ENCODE measurements at regions not wholly inside any gene's neighbourhood (a gene's known extent, or its start where the extent isn't known, plus 50 kb on each side); places are given as distances from the start of the nearest gene placed in this dataset.
"Not testable (repeated sequence)": the region's sequence is repeated elsewhere in the genome, so short reads cannot be mapped to it uniquely, and the experiment has no call there.

DNA sequence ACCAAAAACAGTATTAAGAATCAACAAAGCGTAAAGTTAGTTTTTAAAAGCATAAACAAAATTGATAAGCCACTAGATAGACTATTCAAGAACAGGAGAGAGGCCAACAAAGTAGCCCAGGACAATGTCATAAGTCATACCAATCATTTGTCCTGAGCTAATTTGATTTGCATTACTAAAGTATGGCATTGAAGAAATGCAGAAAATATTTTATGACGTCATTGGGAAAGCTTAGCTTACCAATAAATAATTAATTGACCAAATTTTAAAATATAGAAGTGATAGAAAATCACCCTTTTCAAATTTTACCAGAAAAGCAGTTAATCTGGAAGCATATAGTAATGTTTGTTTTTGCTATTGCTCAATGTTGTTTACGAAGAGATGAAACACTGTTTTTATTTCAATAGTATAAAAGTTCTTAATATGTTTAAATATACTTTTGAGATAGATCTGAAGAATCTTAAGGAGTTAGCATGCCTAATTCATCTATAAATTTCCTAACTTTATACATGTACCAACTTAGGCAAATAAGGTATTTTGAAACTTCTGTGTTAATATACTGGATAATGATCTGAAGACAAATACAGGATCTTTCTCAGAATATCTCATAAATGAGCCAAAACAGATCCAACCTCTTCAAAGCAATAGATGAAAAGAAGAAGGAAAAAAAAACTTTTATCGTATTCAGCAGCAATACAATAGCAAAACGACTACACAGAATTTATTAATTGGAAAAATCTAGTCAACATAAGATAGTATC lies 1118.5 kb downstream of the SLC16A7 start:
- Mint-ChIP-seq H3K27me3 (no peaks in the 10 kb centered on the region), H3K4me1 (no peaks in the 10 kb centered on the region), H3K4me3 (no peak overlapping the region), H3K36me3 (no peaks in the 10 kb centered on the region), H3K9me3 (peaks cover 8 to 21% (median 10%) of the 10 kb centered on the region in 3 donors), H3K27ac (no peak overlapping the region)
- ChIA-PET CTCF (no interaction called here), POLR2A (no interaction called here)
- no peak for DNase-seq
- no peak for ATAC-seq (replicated peaks in 1 of 4)
- Histone ChIP-seq H3K4me3 (ENCODE audit: control insufficient read depth in 1 of 2, extremely low read depth in 1 of 2, low read length in 1 of 2) (no peak overlapping the region), H3K9me3 (peaks cover 2% of the 10 kb centered on the region), H3K27ac (ENCODE audit: low read length) (no peak overlapping the region), H3K27me3 (replicated peaks in 1 of 2; ENCODE audit: control insufficient read depth in 2 of 2, extremely low read depth in 1 of 2, insufficient read depth in 2 of 2, low read length in 1 of 2) (no peaks in the 10 kb centered on the region), H3K36me3 (ENCODE audit: control insufficient read depth in 2 of 2, extremely low read depth in 1 of 2, insufficient read depth in 1 of 2, low read length in 1 of 2) (no peaks in the 10 kb centered on the region), H3K4me1 (ENCODE audit: control insufficient read depth in 1 of 2, extremely low read depth in 1 of 2, insufficient read depth in 2 of 2, low read length in 2 of 2) (no peaks in the 10 kb centered on the region)
- WGBS (ENCODE audit: insufficient coverage), result no CpG with 5 or more reads among the region's 5 CpGs

GRCh38 chr12:60724475-60724874 lies 1128.6 kb downstream of the SLC16A7 start:
- Mint-ChIP-seq H3K27ac (no peak overlapping the region), H3K9me3 (peaks cover 3 to 10% (median 4%) of the 10 kb centered on the region in 3 donors), H3K4me3 (no peak overlapping the region), H3K27me3 (no peaks in the 10 kb centered on the region), H3K36me3 (no peaks in the 10 kb centered on the region), H3K4me1 (no peaks in the 10 kb centered on the region)
- CTCF ChIA-PET, result no interaction called here
- Histone ChIP-seq H3K27me3 (replicated peaks in 1 of 2; ENCODE audit: control insufficient read depth in 2 of 2, extremely low read depth in 1 of 2, insufficient read depth in 2 of 2, low read length in 1 of 2) (no peaks in the 10 kb centered on the region), H3K4me1 (ENCODE audit: control insufficient read depth in 1 of 2, extremely low read depth in 1 of 2, insufficient read depth in 2 of 2, low read length in 2 of 2) (no peaks in the 10 kb centered on the region), H3K9me3 (no peaks in the 10 kb centered on the region), H3K4me3 (ENCODE audit: control insufficient read depth in 1 of 2, extremely low read depth in 1 of 2, low read length in 1 of 2) (no peak overlapping the region), H3K27ac (ENCODE audit: low read length) (no peak overlapping the region), H3K36me3 (ENCODE audit: control insufficient read depth in 2 of 2, extremely low read depth in 1 of 2, insufficient read depth in 1 of 2, low read length in 1 of 2) (no peaks in the 10 kb centered on the region)
- POLR2A ChIA-PET, result no interaction called here
- DNase-seq (no peak), ATAC-seq (replicated peaks in 1 of 4) (no peak)
- WGBS (ENCODE audit: insufficient coverage), result no CpG with 5 or more reads among the region's 1 CpG

DNA sequence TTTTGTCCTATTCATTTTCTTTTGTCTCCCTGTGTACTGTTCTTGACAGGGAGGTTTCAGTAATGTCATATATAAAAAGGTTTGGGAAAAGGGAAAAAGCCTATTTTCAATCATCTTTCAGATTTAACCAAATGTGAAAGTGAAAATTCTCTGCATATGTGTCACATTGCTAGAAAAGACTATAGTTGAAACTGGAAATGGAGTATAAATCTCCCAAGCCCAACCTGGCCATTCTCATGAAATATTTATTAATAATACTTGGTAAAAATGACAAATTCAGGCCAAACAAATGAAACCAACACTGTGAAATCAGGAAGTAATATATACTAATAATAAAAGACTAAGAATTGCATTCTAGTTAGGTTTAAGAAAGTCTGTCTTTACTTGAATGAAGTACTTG lies 1129.2 kb downstream of the SLC16A7 start:
- H3K4me1 ChIP-seq (ENCODE audit: control insufficient read depth in 1 of 2, extremely low read depth in 1 of 2, insufficient read depth in 2 of 2, low read length in 2 of 2), result no peaks in the 10 kb centered on the region
- H3K27ac ChIP-seq (ENCODE audit: low read length), result no peak overlapping the region
- no peaks in the 10 kb centered on the region for H3K27me3 Mint-ChIP-seq
- H3K27me3 ChIP-seq (replicated peaks in 1 of 2; ENCODE audit: control insufficient read depth in 2 of 2, extremely low read depth in 1 of 2, insufficient read depth in 2 of 2, low read length in 1 of 2), result no peaks in the 10 kb centered on the region
- no peak overlapping the region for H3K27ac Mint-ChIP-seq
- H3K36me3 ChIP-seq (ENCODE audit: control insufficient read depth in 2 of 2, extremely low read depth in 1 of 2, insufficient read depth in 1 of 2, low read length in 1 of 2), result no peaks in the 10 kb centered on the region
- ChIA-PET CTCF (no interaction called here), POLR2A (no interaction called here)
- H3K4me1 Mint-ChIP-seq, result no peaks in the 10 kb centered on the region
- DNase-seq (no peak), ATAC-seq (replicated peaks in 1 of 4) (no peak)
- H3K4me3 ChIP-seq (ENCODE audit: control insufficient read depth in 1 of 2, extremely low read depth in 1 of 2, low read length in 1 of 2), result no peak overlapping the region
- no peaks in the 10 kb centered on the region for H3K9me3 ChIP-seq
- H3K4me3 Mint-ChIP-seq, result no peak overlapping the region
- peaks cover 3 to 10% (median 4%) of the 10 kb centered on the region in 3 donors for H3K9me3 Mint-ChIP-seq
- no peaks in the 10 kb centered on the region for H3K36me3 Mint-ChIP-seq

DNA sequence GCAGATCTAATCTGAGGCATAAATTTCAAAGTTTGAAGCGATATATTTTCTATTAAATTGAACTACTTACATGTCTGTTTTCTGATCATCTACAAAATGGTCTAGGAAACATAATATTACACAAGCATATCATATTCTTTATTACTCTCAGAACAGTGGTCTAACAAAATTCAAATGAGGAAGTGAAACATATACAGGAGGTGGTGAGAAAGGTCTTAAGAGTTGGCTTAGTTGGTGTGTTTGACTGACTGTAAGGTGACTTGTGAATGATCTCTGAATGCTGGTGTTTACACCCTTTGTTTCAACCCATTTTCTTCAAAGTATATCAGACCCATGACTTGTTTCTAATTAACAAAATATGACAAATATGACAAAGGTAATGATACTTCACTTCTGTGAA lies 1156.8 kb downstream of the SLC16A7 start:
- Mint-ChIP-seq H3K27me3 (no peaks in the 10 kb centered on the region), H3K4me1 (no peaks in the 10 kb centered on the region), H3K27ac (no peak overlapping the region), H3K4me3 (no peak overlapping the region), H3K9me3 (peaks cover 9 to 21% (median 10%) of the 10 kb centered on the region in 3 donors), H3K36me3 (no peaks in the 10 kb centered on the region)
- peaks cover 8% of the 10 kb centered on the region for H3K9me3 ChIP-seq
- H3K27me3 ChIP-seq (replicated peaks in 1 of 2; ENCODE audit: control insufficient read depth in 2 of 2, extremely low read depth in 1 of 2, insufficient read depth in 2 of 2, low read length in 1 of 2), result no peaks in the 10 kb centered on the region
- DNase-seq (no peak), ATAC-seq (replicated peaks in 1 of 4) (no peak)
- no CpG with 5 or more reads among the region's 1 CpG for WGBS (ENCODE audit: insufficient coverage)
- H3K4me1 ChIP-seq (ENCODE audit: control insufficient read depth in 1 of 2, extremely low read depth in 1 of 2, insufficient read depth in 2 of 2, low read length in 2 of 2), result no peaks in the 10 kb centered on the region
- CTCF ChIA-PET, result no interaction called here
- POLR2A ChIA-PET, result no interaction called here
- H3K36me3 ChIP-seq (ENCODE audit: control insufficient read depth in 2 of 2, extremely low read depth in 1 of 2, insufficient read depth in 1 of 2, low read length in 1 of 2), result no peaks in the 10 kb centered on the region
- no peak overlapping the region for H3K27ac ChIP-seq (ENCODE audit: low read length)
- H3K4me3 ChIP-seq (ENCODE audit: control insufficient read depth in 1 of 2, extremely low read depth in 1 of 2, low read length in 1 of 2), result no peak overlapping the region

DNA sequence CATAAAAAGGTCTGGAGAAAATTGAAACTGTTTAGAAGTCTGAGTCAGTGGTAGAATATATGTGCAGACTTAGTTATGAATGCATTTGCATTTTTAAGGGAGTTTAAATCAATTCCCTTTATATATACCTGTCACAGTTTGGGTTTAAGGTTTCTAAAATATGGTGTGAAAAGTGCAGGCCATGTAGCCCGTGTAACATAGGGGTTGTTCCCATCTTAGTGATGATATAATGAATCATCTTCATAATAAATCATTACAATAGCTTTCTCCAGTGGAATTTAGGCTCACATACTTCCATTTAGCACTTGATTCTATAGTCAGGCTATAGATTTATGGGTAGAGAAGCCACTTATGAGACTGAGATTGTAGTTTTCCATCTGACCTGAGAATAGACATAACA lies 1162.4 kb downstream of the SLC16A7 start:
- H3K27me3 ChIP-seq (replicated peaks in 1 of 2; ENCODE audit: control insufficient read depth in 2 of 2, extremely low read depth in 1 of 2, insufficient read depth in 2 of 2, low read length in 1 of 2), result no peaks in the 10 kb centered on the region
- Mint-ChIP-seq H3K4me3 (no peak overlapping the region), H3K9me3 (peaks cover 0 to 9% (median 4%) of the 10 kb centered on the region in 3 donors), H3K36me3 (no peaks in the 10 kb centered on the region), H3K4me1 (no peaks in the 10 kb centered on the region), H3K27me3 (no peaks in the 10 kb centered on the region), H3K27ac (no peak overlapping the region)
- H3K4me1 ChIP-seq (ENCODE audit: control insufficient read depth in 1 of 2, extremely low read depth in 1 of 2, insufficient read depth in 2 of 2, low read length in 2 of 2), result no peaks in the 10 kb centered on the region
- H3K4me3 ChIP-seq (ENCODE audit: control insufficient read depth in 1 of 2, extremely low read depth in 1 of 2, low read length in 1 of 2), result no peak overlapping the region
- ChIA-PET POLR2A (no interaction called here), CTCF (no interaction called here)
- DNase-seq, result no peak
- no peaks in the 10 kb centered on the region for H3K36me3 ChIP-seq (ENCODE audit: control insufficient read depth in 2 of 2, extremely low read depth in 1 of 2, insufficient read depth in 1 of 2, low read length in 1 of 2)
- no peak overlapping the region for H3K27ac ChIP-seq (ENCODE audit: low read length)
- H3K9me3 ChIP-seq, result no peaks in the 10 kb centered on the region
- no peak for ATAC-seq (replicated peaks in 1 of 4)
- WGBS (ENCODE audit: insufficient coverage), result no CpG with 5 or more reads among the region's 1 CpG

- Mint-ChIP-seq H3K27me3 (no peaks in the 10 kb centered on the region), H3K4me3 (no peak overlapping the region), H3K4me1 (no peaks in the 10 kb centered on the region), H3K36me3 (no peaks in the 10 kb centered on the region), H3K27ac (no peak overlapping the region), H3K9me3 (peaks cover 0 to 9% (median 4%) of the 10 kb centered on the region in 3 donors)
- no peaks in the 10 kb centered on the region for H3K4me1 ChIP-seq (ENCODE audit: control insufficient read depth in 1 of 2, extremely low read depth in 1 of 2, insufficient read depth in 2 of 2, low read length in 2 of 2)
- ChIA-PET CTCF (no interaction called here), POLR2A (no interaction called here)
- DNase-seq, result no peak
- H3K36me3 ChIP-seq (ENCODE audit: control insufficient read depth in 2 of 2, extremely low read depth in 1 of 2, insufficient read depth in 1 of 2, low read length in 1 of 2), result no peaks in the 10 kb centered on the region
- 100% methylated on average over 1 of the region's 1 CpG for WGBS (ENCODE audit: insufficient coverage)
- no peak overlapping the region for H3K27ac ChIP-seq (ENCODE audit: low read length)
- no peaks in the 10 kb centered on the region for H3K9me3 ChIP-seq
- no peak for ATAC-seq (replicated peaks in 1 of 4)
- H3K27me3 ChIP-seq (replicated peaks in 1 of 2; ENCODE audit: control insufficient read depth in 2 of 2, extremely low read depth in 1 of 2, insufficient read depth in 2 of 2, low read length in 1 of 2), result no peaks in the 10 kb centered on the region
- no peak overlapping the region for H3K4me3 ChIP-seq (ENCODE audit: control insufficient read depth in 1 of 2, extremely low read depth in 1 of 2, low read length in 1 of 2)
Measured at GRCh38 chr12:60760965-60761364, 1165.1 kb downstream of the SLC16A7 start.

DNA sequence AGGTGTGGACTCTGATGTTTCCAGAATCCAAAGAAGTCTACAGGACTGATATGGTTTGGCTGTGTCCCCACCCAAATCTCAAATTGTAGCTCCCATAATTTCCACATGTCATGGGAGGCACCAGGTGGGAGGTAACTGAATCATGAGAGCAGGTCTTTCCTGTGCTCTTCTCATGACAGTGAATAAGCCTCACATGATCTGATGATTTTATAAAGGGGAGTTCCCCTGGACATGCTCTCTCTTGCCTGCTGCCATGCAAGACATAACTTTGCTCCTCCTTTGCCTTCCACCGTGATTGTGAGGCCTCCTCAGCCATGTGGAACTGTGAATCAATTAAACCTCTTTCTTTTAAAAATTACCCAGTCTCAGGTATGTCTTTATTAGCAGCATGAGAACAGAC lies 1205.3 kb downstream of the SLC16A7 start:
- H3K36me3 Mint-ChIP-seq; H3K27ac ChIP-seq (ENCODE audit: low read length); H3K9me3 ChIP-seq; POLR2A ChIA-PET; H3K4me1 ChIP-seq (ENCODE audit: control insufficient read depth in 1 of 2, extremely low read depth in 1 of 2, insufficient read depth in 2 of 2, low read length in 2 of 2); ATAC-seq (replicated peaks in 1 of 4); H3K27me3 ChIP-seq (replicated peaks in 1 of 2; ENCODE audit: control insufficient read depth in 2 of 2, extremely low read depth in 1 of 2, insufficient read depth in 2 of 2, low read length in 1 of 2); H3K36me3 ChIP-seq (ENCODE audit: control insufficient read depth in 2 of 2, extremely low read depth in 1 of 2, insufficient read depth in 1 of 2, low read length in 1 of 2); H3K4me3 ChIP-seq (ENCODE audit: control insufficient read depth in 1 of 2, extremely low read depth in 1 of 2, low read length in 1 of 2); DNase-seq; CTCF ChIA-PET; H3K27ac Mint-ChIP-seq; H3K4me3 Mint-ChIP-seq; H3K4me1 Mint-ChIP-seq; H3K27me3 Mint-ChIP-seq: not testable (repeated sequence)
- peaks cover 6 to 11% (median 8%) of the 10 kb centered on the region in 3 donors for H3K9me3 Mint-ChIP-seq
- WGBS (ENCODE audit: insufficient coverage), result no CpG with 5 or more reads among the region's 1 CpG

All from T-cell (primary cell).